Naive thymus-derived CD4-positive, alpha-beta T cell (primary cell): ENCODE measurements at regions not wholly inside any gene's neighbourhood (a gene's known extent, or its start where the extent isn't known, plus 50 kb on each side); places are given as distances from the start of the nearest gene placed in this dataset.

ENCODE experiments used
- ATAC-seq: fragments of 150-1000 bp; cut with Tn5 transposase; 2 replicates; pipeline ENCODE4 v1.10.0; 2021; ENCODE audit warnings: mild to moderate bottlenecking, moderate library complexity
- CTCF ChIA-PET: fragments of 350-600 bp; sonication (Branson Sonifier 250); formaldehyde crosslinking; loops from one replicate; lab custom pipeline; 2021; ENCODE audit warnings: antibody characterized with exemption; lab: Charles Lee
- POLR2A ChIA-PET: fragments of 350-600 bp; sonication (Branson Sonifier 250); formaldehyde crosslinking; loops from one replicate; lab custom pipeline; 2021; ENCODE audit warnings: antibody characterized with exemption, inconsistent platforms; lab: Charles Lee
- DNase-seq, 9 donors: peaks; one replicate each; pipeline versions ENCODE4 v3.0.0 to v3.0.0-alpha.2; 2020 to 2022; ENCODE audit warnings: mixed read lengths in 1 of 9
- H3K27ac ChIP-seq: one replicate; pipeline ENCODE4 v1.7.0; 2013; ENCODE audit warnings: mild to moderate bottlenecking, low read depth, low read length, moderate library complexity
- H3K27me3 ChIP-seq, 2 donors: one replicate each; pipeline ENCODE4 v1.7.0; 2013; ENCODE audit warnings: low read length in 2 of 2, mild to moderate bottlenecking in 2 of 2, moderate library complexity in 2 of 2; ENCODE audit not compliant: control insufficient read depth in 2 of 2, insufficient read depth in 2 of 2
- H3K36me3 ChIP-seq, 3 experiments: 1 replicate in 2 of 3; 2 replicates in 1 of 3; pipeline ENCODE4 v1.7.0; 2013; ENCODE audit warnings: low read length in 3 of 3, mild to moderate bottlenecking in 3 of 3, moderate library complexity in 1 of 3; ENCODE audit not compliant: insufficient read depth in 3 of 3, control insufficient read depth in 2 of 3
- H3K4me1 ChIP-seq, 2 donors: one replicate each; pipeline ENCODE4 v1.7.0; 2013; ENCODE audit warnings: low read length in 2 of 2, mild to moderate bottlenecking in 2 of 2, moderate library complexity in 1 of 2; ENCODE audit not compliant: control insufficient read depth in 2 of 2, insufficient read depth in 2 of 2
- H3K4me3 ChIP-seq: 2 replicates; pipeline ENCODE4 v1.7.0; 2013; ENCODE audit warnings: mild to moderate bottlenecking, low read length
- H3K9me3 ChIP-seq, 3 experiments: 1 replicate in 2 of 3; 2 replicates in 1 of 3; pipeline ENCODE4 v1.7.0; 2013; ENCODE audit warnings: low read length in 3 of 3; ENCODE audit not compliant: control insufficient read depth in 2 of 3
- H3K27ac Mint-ChIP-seq, 9 donors: one replicate each; pipeline ENCODE4 v1.8.0; 2020 to 2022; ENCODE audit warnings: mixed read lengths in 9 of 9, mild to moderate bottlenecking in 8 of 9, moderate library complexity in 5 of 9, inconsistent platforms in 2 of 9
- H3K27me3 Mint-ChIP-seq, 5 donors: one replicate each; pipeline ENCODE4 v1.8.0; 2021 to 2022; ENCODE audit warnings: mixed read lengths in 5 of 5, mild to moderate bottlenecking in 1 of 5
- H3K36me3 Mint-ChIP-seq, 5 donors: one replicate each; pipeline ENCODE4 v1.8.0; 2020 to 2022; ENCODE audit warnings: mixed read lengths in 5 of 5, mild to moderate bottlenecking in 3 of 5, inconsistent platforms in 1 of 5
- H3K4me1 Mint-ChIP-seq, 7 donors: one replicate each; pipeline ENCODE4 v1.8.0; 2020 to 2022; ENCODE audit warnings: mixed read lengths in 7 of 7, mild to moderate bottlenecking in 3 of 7, inconsistent platforms in 1 of 7
- H3K4me3 Mint-ChIP-seq, 10 donors: one replicate each; pipeline ENCODE4 v1.8.0; 2020 to 2022; ENCODE audit warnings: mild to moderate bottlenecking in 10 of 10, mixed read lengths in 10 of 10, moderate library complexity in 6 of 10, inconsistent platforms in 2 of 10
- H3K9me3 Mint-ChIP-seq, 11 donors: one replicate each; pipeline ENCODE4 v1.8.0; 2020 to 2022; ENCODE audit warnings: mixed read lengths in 11 of 11, mild to moderate bottlenecking in 4 of 11, inconsistent platforms in 1 of 11, moderate library complexity in 1 of 11
- intact Hi-C, 2 donors: fragments of 100-400 bp; cut with micrococcal nuclease; formaldehyde crosslinking; loops; one replicate each; pipeline ENCODE4 v1.15.1; 2023

DNA sequence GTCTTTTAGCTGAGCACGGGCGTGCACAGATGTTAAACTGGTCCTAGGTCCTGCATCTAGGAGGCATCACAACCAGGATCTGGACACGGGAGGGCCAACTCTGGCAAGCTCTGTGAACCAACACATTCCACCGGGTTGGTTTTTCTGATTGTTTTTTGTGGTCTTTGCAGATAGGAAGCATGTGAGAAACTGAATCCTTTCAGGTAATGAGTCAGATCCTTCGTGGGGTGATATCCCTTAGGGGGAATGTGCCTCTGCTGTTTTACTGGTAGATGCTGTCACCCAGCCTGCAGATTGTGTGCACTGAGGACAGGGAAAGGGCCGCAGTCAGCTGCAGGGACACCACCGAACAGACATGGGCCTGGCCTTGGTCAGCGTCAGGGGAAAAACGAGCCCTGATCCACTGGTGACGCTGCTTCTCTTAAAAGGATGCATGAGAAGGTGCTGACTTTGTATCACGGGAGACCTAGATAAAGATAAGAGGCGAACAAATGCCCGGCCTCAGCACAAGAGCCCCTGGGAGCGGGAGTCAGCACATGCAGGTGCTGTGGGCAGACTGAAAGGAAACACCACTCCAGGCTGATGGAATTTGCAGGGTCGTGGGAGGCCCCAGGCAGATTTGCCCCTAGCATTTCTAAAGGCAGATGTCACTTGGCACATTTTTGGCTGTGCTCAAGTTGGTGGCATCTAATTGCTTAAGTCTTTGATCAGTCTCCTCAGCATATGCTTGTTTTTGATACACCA, 51.1 kb downstream of the DOP1B start:
- no peaks in the 10 kb centered on the region for H3K9me3 ChIP-seq
- H3K4me1 Mint-ChIP-seq: peaks cover 1 to 34% (median 9%) of the 10 kb centered on the region in 7 donors
- H3K36me3 Mint-ChIP-seq: peaks cover 6 to 32% (median 10%) of the 10 kb centered on the region in 5 donors
- H3K27me3 Mint-ChIP-seq: no peaks in the 10 kb centered on the region
- peaks cover 0 to 9% (median 0%) of the 10 kb centered on the region in 3 experiments for H3K36me3 ChIP-seq
- H3K27ac Mint-ChIP-seq: peak overlapping the region in 1 of 9 donors; percentile 36
- intact Hi-C loops: loop anchor here (2.0 to 5.0 kb wide), 2 partner anchors 33 to 35 kb away; no protein-coding TSS in a partner anchor
- no peaks in the 10 kb centered on the region for H3K27me3 ChIP-seq
- H3K27ac ChIP-seq: no peak overlapping the region
- ATAC-seq: no peak
- no peak overlapping the region for H3K4me3 ChIP-seq
- no peak overlapping the region for H3K4me3 Mint-ChIP-seq
- DNase-seq: peak in 1 of 9 donors; percentile 24
- POLR2A ChIA-PET: no interaction called here
- no peaks in the 10 kb centered on the region for H3K9me3 Mint-ChIP-seq
- CTCF ChIA-PET: interaction anchor here (0.7 to 1.6 kb wide), 2 partner anchors 21 to 55 kb away, joined by 3 to 6 read pairs; no protein-coding TSS in a partner anchor
- H3K4me1 ChIP-seq: no peaks in the 10 kb centered on the region

DNA sequence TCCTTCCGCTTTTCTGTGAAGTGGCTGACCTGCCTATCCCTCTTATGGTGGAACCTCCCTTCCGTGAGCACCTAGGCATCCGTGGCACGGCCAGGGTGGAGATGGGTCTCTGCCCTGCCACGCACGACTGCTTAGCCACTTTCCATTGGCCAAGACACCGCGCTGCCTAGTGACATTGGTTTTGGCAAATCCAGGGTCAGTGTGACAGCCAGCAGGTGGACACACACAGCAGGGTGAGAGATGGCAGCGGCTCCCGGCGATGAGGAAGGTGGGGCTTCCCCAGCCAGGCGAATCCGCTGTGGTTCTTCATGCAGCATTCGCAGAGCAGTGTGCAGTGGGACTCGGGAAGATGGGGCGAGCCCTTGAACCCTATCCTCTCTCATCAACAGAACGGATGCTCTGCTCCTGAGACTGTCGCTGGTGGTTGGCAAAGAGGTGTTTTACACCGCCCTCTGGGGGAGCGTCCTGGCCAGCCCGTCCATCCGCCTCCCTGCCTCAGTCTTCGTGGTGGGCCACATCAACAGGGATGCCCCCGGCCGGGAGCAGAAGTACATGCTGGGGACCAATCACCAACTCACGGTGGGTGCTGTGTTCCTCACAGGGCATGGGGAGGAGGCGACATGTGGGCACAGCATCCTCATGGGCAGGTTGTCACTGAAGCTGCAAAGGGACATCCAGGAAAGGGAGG, 51.8 kb downstream of the DOP1B start:
- ChIA-PET POLR2A (interaction anchor here (0.6 kb wide), 1 partner anchor 1522 kb away, joined by 3 read pairs; no protein-coding TSS in a partner anchor), CTCF (interaction anchor here (0.7 to 1.0 kb wide), 2 partner anchors 48 to 58 kb away, joined by 3 read pairs; no protein-coding TSS in a partner anchor)
- ATAC-seq (no peak), DNase-seq (no peak)
- H3K27ac Mint-ChIP-seq: no peak overlapping the region
- no peak overlapping the region for H3K4me3 ChIP-seq
- intact Hi-C loops: loop anchor here (1.0 to 5.0 kb wide), 5 partner anchors 34 to 123 kb away; no protein-coding TSS in a partner anchor
- no peak overlapping the region for H3K27ac ChIP-seq
- no peak overlapping the region for H3K4me3 Mint-ChIP-seq
- peaks cover 1 to 27% (median 9%) of the 10 kb centered on the region in 7 donors for H3K4me1 Mint-ChIP-seq
- H3K9me3 ChIP-seq: no peaks in the 10 kb centered on the region
- H3K36me3 Mint-ChIP-seq: peaks cover 6 to 29% (median 8%) of the 10 kb centered on the region in 5 donors
- no peaks in the 10 kb centered on the region for H3K27me3 ChIP-seq
- H3K27me3 Mint-ChIP-seq: no peaks in the 10 kb centered on the region
- peaks cover 0 to 9% (median 0%) of the 10 kb centered on the region in 3 experiments for H3K36me3 ChIP-seq
- no peaks in the 10 kb centered on the region for H3K4me1 ChIP-seq
- H3K9me3 Mint-ChIP-seq: no peaks in the 10 kb centered on the region

DNA sequence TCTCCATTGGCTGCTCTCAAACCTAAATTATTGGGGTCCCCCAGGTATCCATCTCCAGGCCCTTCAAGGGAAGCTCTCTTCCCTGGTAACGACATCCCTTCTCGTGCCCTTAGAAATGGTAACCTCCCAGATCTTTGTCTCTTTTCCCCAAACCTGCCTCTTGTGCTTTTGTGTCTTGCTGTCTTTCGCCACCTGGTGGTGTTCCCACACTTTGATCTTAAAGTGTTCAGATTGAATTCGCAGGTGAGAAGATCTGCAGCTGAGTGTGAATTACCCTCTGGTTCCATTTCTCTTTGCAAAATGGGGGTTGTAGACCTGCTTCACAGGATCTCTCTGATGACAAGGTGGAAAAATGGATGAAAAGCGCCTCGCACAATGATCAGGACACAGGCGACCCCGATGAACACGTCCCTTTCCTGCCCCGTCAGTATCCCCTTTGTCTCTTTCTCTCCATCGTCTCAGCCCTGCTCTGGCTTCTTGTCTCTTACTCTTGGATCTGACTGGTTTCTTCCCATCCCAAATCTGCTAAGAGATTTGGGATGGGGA, 53.1 kb downstream of the DOP1B start:
- Histone ChIP-seq H3K4me1 (no peaks in the 10 kb centered on the region), H3K4me3 (no peak overlapping the region), H3K27me3 (no peaks in the 10 kb centered on the region), H3K27ac (no peak overlapping the region), H3K9me3 (no peaks in the 10 kb centered on the region), H3K36me3 (peaks cover 0 to 21% (median under 1%) of the 10 kb centered on the region in 3 experiments)
- POLR2A ChIA-PET: interaction anchor here (0.6 to 1.2 kb wide), 5 partner anchors 40 to 111 kb away, joined by 3 read pairs; no protein-coding TSS in a partner anchor
- peaks cover 1 to 18% (median 9%) of the 10 kb centered on the region in 7 donors for H3K4me1 Mint-ChIP-seq
- CTCF ChIA-PET: interaction anchor here (0.8 to 3.3 kb wide), 6 partner anchors 13 to 70 kb away, joined by 3 to 11 read pairs (median 6); no protein-coding TSS in a partner anchor
- intact Hi-C loops: loop anchor here (1.0 to 5.0 kb wide), 5 partner anchors 35 to 122 kb away; no protein-coding TSS in a partner anchor
- H3K4me3 Mint-ChIP-seq: no peak overlapping the region
- peaks cover 6 to 27% (median 8%) of the 10 kb centered on the region in 5 donors for H3K36me3 Mint-ChIP-seq
- no peaks in the 10 kb centered on the region for H3K27me3 Mint-ChIP-seq
- peak in 7 of 9 donors; percentile 20 to 57 (median 51) for DNase-seq
- no peak for ATAC-seq
- peak overlapping the region in 2 of 9 donors; percentile 3 to 38 for H3K27ac Mint-ChIP-seq
- no peaks in the 10 kb centered on the region for H3K9me3 Mint-ChIP-seq

DNA sequence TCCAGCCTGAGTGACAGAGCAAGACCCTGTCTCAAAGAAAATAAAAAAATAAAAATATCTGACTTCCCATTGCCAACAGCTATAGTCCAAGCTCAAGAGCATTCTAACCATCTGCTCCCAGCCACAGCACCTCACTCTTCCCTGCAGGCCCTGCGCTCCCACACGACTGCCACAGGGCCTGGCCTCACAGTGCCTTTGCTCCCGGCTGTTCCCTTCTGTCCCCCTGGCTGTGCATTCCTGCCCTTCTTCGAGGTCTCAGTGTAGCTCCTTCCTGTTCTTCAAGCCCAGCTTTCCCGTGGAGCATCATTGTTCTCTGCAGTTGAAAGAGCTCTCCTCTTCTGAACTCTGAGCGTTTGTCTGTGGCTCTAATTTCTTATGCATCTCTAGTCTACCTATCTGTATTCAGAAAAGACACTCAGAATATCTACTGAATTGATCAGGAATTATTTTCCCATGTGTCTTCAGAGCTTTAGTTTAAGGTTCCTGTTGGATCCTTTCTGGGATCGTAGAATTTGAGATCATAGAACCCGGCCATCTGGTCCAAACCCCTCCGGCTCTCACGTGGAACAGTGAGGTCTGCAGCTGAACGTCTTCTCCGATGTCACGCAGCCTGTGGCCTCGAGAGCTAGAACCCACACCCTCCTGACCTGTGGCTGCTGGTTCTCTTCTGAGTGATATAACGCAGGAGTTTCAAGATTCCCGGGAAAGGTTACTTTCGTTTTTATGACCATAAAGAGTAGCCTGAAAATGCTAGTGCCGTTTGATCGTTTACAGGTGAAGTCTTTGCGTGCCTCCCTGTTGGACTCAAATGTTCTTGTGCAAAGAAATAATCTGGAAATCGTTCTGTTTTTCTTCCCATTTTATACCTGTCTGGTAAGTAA, 54.4 kb downstream of the DOP1B start:
- Histone ChIP-seq H3K27ac (no peak overlapping the region), H3K36me3 (peaks cover 0 to 26% (median 3%) of the 10 kb centered on the region in 3 experiments), H3K4me3 (no peak overlapping the region), H3K4me1 (no peaks in the 10 kb centered on the region), H3K27me3 (no peaks in the 10 kb centered on the region), H3K9me3 (no peaks in the 10 kb centered on the region)
- Mint-ChIP-seq H3K36me3 (peaks cover 6 to 27% (median 8%) of the 10 kb centered on the region in 5 donors), H3K27me3 (no peaks in the 10 kb centered on the region), H3K4me1 (peaks cover 1 to 18% (median 9%) of the 10 kb centered on the region in 7 donors), H3K27ac (peak overlapping the region in 1 of 9 donors; percentile 57), H3K9me3 (no peaks in the 10 kb centered on the region), H3K4me3 (no peak overlapping the region)
- no peak for ATAC-seq
- no peak for DNase-seq
- POLR2A ChIA-PET: interaction anchor here (1.1 to 1.2 kb wide), 2 partner anchors 39 to 110 kb away, joined by 3 read pairs; no protein-coding TSS in a partner anchor
- CTCF ChIA-PET: interaction anchor here (1.2 to 3.3 kb wide), 8 partner anchors 9 to 122 kb away, joined by 3 to 11 read pairs (median 6); no protein-coding TSS in a partner anchor
- intact Hi-C loops: no loop called here

DNA sequence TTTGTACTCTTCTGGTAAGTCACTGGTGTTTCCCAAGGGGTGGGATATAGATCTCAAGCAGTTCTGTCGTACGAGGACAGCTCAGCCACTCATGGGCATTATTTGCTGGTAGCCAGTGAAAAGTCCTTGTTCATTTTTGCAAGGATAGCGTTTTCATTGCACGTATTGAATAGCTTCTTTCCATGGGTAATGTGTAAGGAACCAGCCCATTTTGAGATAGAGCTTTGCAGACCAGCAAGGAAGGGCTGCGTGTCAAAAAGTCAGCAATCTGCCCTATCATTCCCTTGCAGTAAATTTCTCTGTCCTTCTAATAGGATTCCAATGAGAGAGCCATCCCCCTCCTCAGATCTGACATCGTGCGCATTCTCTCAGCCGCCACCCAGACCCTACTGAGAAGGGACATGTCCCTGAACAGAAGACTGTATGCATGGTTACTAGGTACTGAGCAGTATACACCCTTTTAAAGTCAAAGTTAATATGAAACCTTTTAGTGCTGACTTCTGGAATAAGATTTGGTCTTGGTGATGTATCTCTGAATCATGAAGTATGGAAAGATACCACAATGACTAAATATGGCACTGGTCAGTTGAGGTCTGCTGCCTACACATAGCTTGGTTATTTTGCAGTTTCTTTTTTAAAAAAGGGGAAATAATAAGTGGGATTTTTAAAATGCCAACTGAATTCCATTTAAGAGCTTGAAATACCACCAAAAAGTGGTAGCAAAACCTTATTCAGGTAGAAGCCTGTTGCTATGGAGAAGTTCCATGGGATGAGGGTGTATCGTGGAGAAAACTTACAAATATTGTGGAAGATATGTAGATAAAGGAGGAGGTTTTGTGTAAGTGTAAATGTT, 55.3 kb downstream of the DOP1B start:
- peaks cover 0 to 29% (median 6%) of the 10 kb centered on the region in 3 experiments for H3K36me3 ChIP-seq
- POLR2A ChIA-PET: no interaction called here
- Mint-ChIP-seq H3K4me3 (no peak overlapping the region), H3K4me1 (peaks cover 1 to 15% (median 9%) of the 10 kb centered on the region in 7 donors), H3K27ac (no peak overlapping the region), H3K9me3 (no peaks in the 10 kb centered on the region), H3K27me3 (no peaks in the 10 kb centered on the region), H3K36me3 (peaks cover 6 to 27% (median 8%) of the 10 kb centered on the region in 5 donors)
- no peaks in the 10 kb centered on the region for H3K9me3 ChIP-seq
- DNase-seq (no peak), ATAC-seq (no peak)
- H3K4me3 ChIP-seq: no peak overlapping the region
- no peaks in the 10 kb centered on the region for H3K27me3 ChIP-seq
- no peaks in the 10 kb centered on the region for H3K4me1 ChIP-seq
- CTCF ChIA-PET: interaction anchor here (1.3 to 3.3 kb wide), 5 partner anchors 9 to 121 kb away, joined by 3 to 11 read pairs (median 6); no protein-coding TSS in a partner anchor
- H3K27ac ChIP-seq: no peak overlapping the region
- intact Hi-C loops: no loop called here
